ENCODE measurements at regions not wholly inside any gene's neighbourhood (a gene's known extent, or its start where the extent isn't known, plus 50 kb on each side); places are given as distances from the start of the nearest gene placed in this dataset.
"Not testable (repeated sequence)": the region's sequence is repeated elsewhere in the genome, so short reads cannot be mapped to it uniquely, and the experiment has no call there.

GRCh38 chr6:169144356-169144755, 109.3 kb downstream of the THBS2 start:
- no peak for DNase-seq (ENCODE audit: low read depth)

GRCh38 chr6:169142538-169142844, 111.2 kb downstream of the THBS2 start:
- no peak for DNase-seq (ENCODE audit: low read depth)

GRCh38 chr6:169141671-169142537, 111.7 kb downstream of the THBS2 start:
- no peak for DNase-seq (ENCODE audit: low read depth)

GRCh38 chr6:169140986-169141495, 112.6 kb downstream of the THBS2 start:
- DNase-seq (ENCODE audit: low read depth), result no peak

- DNase-seq (ENCODE audit: low read depth), result no peak
Measured at GRCh38 chr6:169139179-169139971, 114.3 kb downstream of the THBS2 start.

GRCh38 chr6:169132352-169132940, 121.2 kb downstream of the THBS2 start:
- DNase-seq (ENCODE audit: low read depth), result no peak

- no peak for DNase-seq (ENCODE audit: low read depth)
Measured at GRCh38 chr6:169131390-169131789, 122.3 kb downstream of the THBS2 start.

GRCh38 chr6:169130113-169130512, 123.5 kb downstream of the THBS2 start:
- no peak for DNase-seq (ENCODE audit: low read depth)

GRCh38 chr6:169121013-169121412, 132.6 kb downstream of the THBS2 start:
- no peak for DNase-seq (ENCODE audit: low read depth)

- no peak for DNase-seq (ENCODE audit: low read depth)
Measured at GRCh38 chr6:169119669-169120068, 134.0 kb downstream of the THBS2 start.

GRCh38 chr6:169118346-169118830, 135.3 kb downstream of the THBS2 start:
- no peak for DNase-seq (ENCODE audit: low read depth)

GRCh38 chr6:169117663-169118062, 136.0 kb downstream of the THBS2 start:
- no peak for DNase-seq (ENCODE audit: low read depth)

- no peak for DNase-seq (ENCODE audit: low read depth)
Measured at GRCh38 chr6:169115632-169116031, 138.0 kb downstream of the THBS2 start.

GRCh38 chr6:169114632-169115031, 139.0 kb downstream of the THBS2 start:
- not testable (repeated sequence) for DNase-seq (ENCODE audit: low read depth)

- DNase-seq (ENCODE audit: low read depth), result no peak
Measured at GRCh38 chr6:169112483-169113320, 140.9 kb downstream of the THBS2 start.

GRCh38 chr6:169111203-169111602, 142.4 kb downstream of the THBS2 start:
- DNase-seq (ENCODE audit: low read depth), result no peak

GRCh38 chr6:169109411-169110220, 144.0 kb downstream of the THBS2 start:
- DNase-seq (ENCODE audit: low read depth), result no peak

GRCh38 chr6:169108753-169109152, 144.9 kb downstream of the THBS2 start:
- no peak for DNase-seq (ENCODE audit: low read depth)

GRCh38 chr6:169106176-169106575, 147.5 kb downstream of the THBS2 start:
- DNase-seq (ENCODE audit: low read depth), result peak; percentile 61

GRCh38 chr6:169101981-169102380, 151.7 kb downstream of the THBS2 start:
- peak; percentile 71 for DNase-seq (ENCODE audit: low read depth)

Measured in ELR (cell line).